B cell (primary cell): ENCODE measurements at regions not wholly inside any gene's neighbourhood (a gene's known extent, or its start where the extent isn't known, plus 50 kb on each side); places are given as distances from the start of the nearest gene placed in this dataset.

Experiments used
- ATAC-seq: fragments of 200-7000 bp; cut with Tn5 transposase; one replicate; pipeline ENCODE4 v1.10.0; 2021; ENCODE audit warnings: low read depth, mild to moderate bottlenecking, moderate number of reproducible peaks, moderate library complexity
- CTCF ChIA-PET: fragments of 350-600 bp; sonication (Branson Sonifier 250); formaldehyde crosslinking; loops from one replicate; lab custom pipeline; 2021; ENCODE audit warnings: antibody characterized with exemption, inconsistent platforms; lab: Charles Lee
- POLR2A ChIA-PET: fragments of 350-600 bp; sonication (Branson Sonifier 250); formaldehyde crosslinking; loops from one replicate; lab custom pipeline; 2021; ENCODE audit warnings: antibody characterized with exemption; lab: Charles Lee
- DNase-seq: peaks from one replicate; pipeline ENCODE4 v3.0.0; 2013
- H2AFZ ChIP-seq: 2 replicates; pipeline ENCODE4 v1.6.1; 2012; ENCODE audit warnings: mild to moderate bottlenecking, low read depth, low read length; ENCODE audit not compliant: insufficient read depth, poor library complexity, severe bottlenecking
- H3K27ac ChIP-seq, 2 donors: 1 replicate in 1 of 2; 2 replicates in 1 of 2; pipeline ENCODE4 v1.5.1; 2012 to 2013; ENCODE audit warnings: low read length in 2 of 2, mild to moderate bottlenecking in 2 of 2, moderate library complexity in 1 of 2
- H3K27me3 ChIP-seq, 4 experiments: fragments of 200-600 bp in 1 of 4; sonication (generic) in 1 of 4; replicated peaks in 1 of 4; 1 replicate in 2 of 4; 2 replicates in 2 of 4; pipeline versions ENCODE4 v1.6.1 to v1.7.0; 2013 to 2016; ENCODE audit warnings: low read length in 3 of 4, mild to moderate bottlenecking in 2 of 4, mixed read lengths in 1 of 4, moderate library complexity in 1 of 4; ENCODE audit not compliant: insufficient read depth in 4 of 4, control insufficient read depth in 3 of 4; ENCODE audit errors: control extremely low read depth in 1 of 4
- H3K36me3 ChIP-seq, 2 experiments: replicated peaks in 1 of 2; 1 replicate in 1 of 2; 2 replicates in 1 of 2; pipeline versions ENCODE4 v1.6.1 to v1.7.1; 2013; ENCODE audit warnings: low read length in 1 of 2; ENCODE audit not compliant: insufficient read depth in 2 of 2, control insufficient read depth in 1 of 2; ENCODE audit errors: control extremely low read depth in 1 of 2, extremely low read depth in 1 of 2
- H3K4me1 ChIP-seq, 2 donors: fragments of 200-600 bp in 1 of 2; sonication (generic) in 1 of 2; 1 replicate in 1 of 2; 2 replicates in 1 of 2; pipeline versions ENCODE4 v1.5.1 to v1.6.1; 2013 to 2017; ENCODE audit warnings: low read length in 2 of 2; ENCODE audit not compliant: control insufficient read depth in 2 of 2, insufficient read depth in 2 of 2
- H3K4me2 ChIP-seq: replicated peaks from 2 replicates; pipeline ENCODE3; 2012; ENCODE audit warnings: mild to moderate bottlenecking, low read depth, low read length; ENCODE audit not compliant: poor library complexity, severe bottlenecking
- H3K4me3 ChIP-seq, 5 experiments: fragments of 200-600 bp in 1 of 5; sonication (generic) in 1 of 5; 1 replicate in 3 of 5; 2 replicates in 2 of 5; pipeline versions ENCODE4 v1.5.1 to v1.7.0; 2011 to 2016; ENCODE audit warnings: low read length in 4 of 5, mild to moderate bottlenecking in 4 of 5, low read depth in 2 of 5, control low read depth in 1 of 5, moderate library complexity in 1 of 5; ENCODE audit not compliant: insufficient read depth in 1 of 5; ENCODE audit errors: control extremely low read depth in 1 of 5, extremely low read depth in 1 of 5
- H3K79me2 ChIP-seq: fragments of 200-600 bp; sonication (generic); one replicate; pipeline ENCODE4 v1.6.0; 2016; ENCODE audit warnings: low read length; ENCODE audit not compliant: control insufficient read depth, insufficient read depth
- H3K9ac ChIP-seq: fragments of 200-600 bp; sonication (generic); 2 replicates; pipeline ENCODE4 v1.6.1; 2017; ENCODE audit warnings: mild to moderate bottlenecking, low read length, moderate library complexity
- H3K9me3 ChIP-seq, 3 donors: one replicate each; pipeline versions ENCODE4 v1.6.1 to v1.7.1; 2013; ENCODE audit warnings: low read length in 2 of 3; ENCODE audit not compliant: control insufficient read depth in 2 of 3, insufficient read depth in 1 of 3; ENCODE audit errors: control extremely low read depth in 1 of 3
- H4K20me1 ChIP-seq: 2 replicates; pipeline ENCODE4 v1.6.0; 2012; ENCODE audit warnings: mild to moderate bottlenecking, low read length; ENCODE audit not compliant: insufficient read depth, control insufficient read depth, poor library complexity, severe bottlenecking
- H3K27ac Mint-ChIP-seq: one replicate; pipeline ENCODE4 v1.8.0; 2021; ENCODE audit warnings: mixed read lengths
- H3K27me3 Mint-ChIP-seq: one replicate; pipeline ENCODE4 v1.8.0; 2021; ENCODE audit warnings: mixed read lengths
- H3K4me1 Mint-ChIP-seq: one replicate; pipeline ENCODE4 v1.8.0; 2021; ENCODE audit warnings: mixed read lengths
- H3K4me3 Mint-ChIP-seq: one replicate; pipeline ENCODE4 v1.8.0; 2021; ENCODE audit warnings: mixed read lengths
- H3K9me3 Mint-ChIP-seq: one replicate; pipeline ENCODE4 v1.8.0; 2022; ENCODE audit warnings: mixed read lengths; ENCODE audit not compliant: insufficient read depth
- EZH2 ChIP-seq: IDR thresholded peaks from 2 replicates; pipeline ENCODE4 v1.6.1; 2012; ENCODE audit warnings: borderline replicate concordance, low read depth, mild to moderate bottlenecking, moderate library complexity, low read length; ENCODE audit not compliant: insufficient read depth, poor library complexity, severe bottlenecking
- WGBS: methylation state at CpG from one replicate; pipeline ENCODE4 v1.1.5; 2013; ENCODE audit warnings: missing lambda C conversion rate; ENCODE audit not compliant: insufficient coverage; 5-methylcytosine and 5-hydroxymethylcytosine counted together
- intact Hi-C: fragments of 100-400 bp; cut with micrococcal nuclease; formaldehyde crosslinking; loops from one replicate; pipeline ENCODE4 v1.10.0; 2022
- TF ChIP-seq, protein P1 (sequence below): fragments of 200-600 bp; IDR thresholded peaks from one replicate; pipeline ENCODE4 v1.8.0; 2022; ENCODE audit warnings: antibody characterized with exemption, mild to moderate bottlenecking

DNA sequence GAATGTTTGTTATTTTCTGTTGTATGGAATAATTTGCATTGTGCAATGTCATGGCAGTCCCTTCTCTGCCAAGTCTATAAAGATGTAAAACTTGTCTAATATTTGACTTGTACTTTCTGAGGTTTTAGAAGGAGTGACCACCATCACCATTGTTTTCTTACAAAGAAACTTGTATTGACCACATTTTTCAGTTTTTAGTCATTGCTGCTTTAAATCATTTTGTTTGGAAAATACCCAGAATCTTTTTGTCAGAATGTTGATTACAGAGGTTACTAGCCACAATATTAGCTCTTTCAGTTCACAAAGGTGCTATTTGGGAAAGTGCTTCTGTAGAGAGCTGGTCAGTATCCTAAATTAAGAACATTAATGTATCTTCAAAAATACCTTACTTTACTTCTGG is 532.4 kb upstream of the GBE1 start:
- Histone ChIP-seq H3K27ac (no peak overlapping the region), H3K27me3 (no peaks in the 10 kb centered on the region), H4K20me1 (no peaks in the 10 kb centered on the region), H3K79me2 (no peaks in the 10 kb centered on the region), H2AFZ (no peak overlapping the region), H3K4me2 (no peak overlapping the region), H3K9ac (no peak overlapping the region), H3K36me3 (no peaks in the 10 kb centered on the region), H3K4me1 (no peaks in the 10 kb centered on the region), H3K4me3 (no peak overlapping the region), H3K9me3 (peaks cover 0 to 4% (median 0%) of the 10 kb centered on the region in 3 donors)
- Mint-ChIP-seq H3K4me1 (no peaks in the 10 kb centered on the region), H3K27me3 (no peaks in the 10 kb centered on the region), H3K9me3 (peaks cover 2% of the 10 kb centered on the region), H3K27ac (no peak overlapping the region), H3K4me3 (no peak overlapping the region)
- no peak for DNase-seq
- TF ChIP-seq, protein P1, sequence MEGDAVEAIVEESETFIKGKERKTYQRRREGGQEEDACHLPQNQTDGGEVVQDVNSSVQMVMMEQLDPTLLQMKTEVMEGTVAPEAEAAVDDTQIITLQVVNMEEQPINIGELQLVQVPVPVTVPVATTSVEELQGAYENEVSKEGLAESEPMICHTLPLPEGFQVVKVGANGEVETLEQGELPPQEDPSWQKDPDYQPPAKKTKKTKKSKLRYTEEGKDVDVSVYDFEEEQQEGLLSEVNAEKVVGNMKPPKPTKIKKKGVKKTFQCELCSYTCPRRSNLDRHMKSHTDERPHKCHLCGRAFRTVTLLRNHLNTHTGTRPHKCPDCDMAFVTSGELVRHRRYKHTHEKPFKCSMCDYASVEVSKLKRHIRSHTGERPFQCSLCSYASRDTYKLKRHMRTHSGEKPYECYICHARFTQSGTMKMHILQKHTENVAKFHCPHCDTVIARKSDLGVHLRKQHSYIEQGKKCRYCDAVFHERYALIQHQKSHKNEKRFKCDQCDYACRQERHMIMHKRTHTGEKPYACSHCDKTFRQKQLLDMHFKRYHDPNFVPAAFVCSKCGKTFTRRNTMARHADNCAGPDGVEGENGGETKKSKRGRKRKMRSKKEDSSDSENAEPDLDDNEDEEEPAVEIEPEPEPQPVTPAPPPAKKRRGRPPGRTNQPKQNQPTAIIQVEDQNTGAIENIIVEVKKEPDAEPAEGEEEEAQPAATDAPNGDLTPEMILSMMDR = no peak
- TF ChIP-seq EZH2 = no peak
- no peak for ATAC-seq
- intact Hi-C loops = no loop called here
- CTCF ChIA-PET = no interaction called here
- POLR2A ChIA-PET = no interaction called here

DNA sequence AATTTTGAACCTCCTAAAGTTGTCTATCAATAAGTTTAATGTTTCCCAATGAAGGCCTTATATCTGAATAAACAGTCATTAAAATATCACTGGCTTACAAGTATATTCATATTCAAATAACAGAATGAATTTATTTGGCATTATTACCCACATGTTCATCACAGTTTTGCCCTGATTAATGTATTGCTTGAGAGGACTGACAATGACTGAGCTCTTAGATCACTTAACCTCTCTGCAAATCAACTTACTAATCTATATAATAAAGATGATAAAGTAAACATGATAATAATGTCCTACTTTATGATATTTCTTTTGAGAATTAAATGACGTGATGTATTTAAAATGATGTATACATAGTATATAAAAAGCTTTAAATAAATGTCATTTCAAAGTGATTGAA is 532.0 kb upstream of the GBE1 start:
- WGBS = no CpG with 5 or more reads among the region's 1 CpG
- no peak for ATAC-seq
- H3K27me3 Mint-ChIP-seq = no peaks in the 10 kb centered on the region
- no peak overlapping the region for H3K9ac ChIP-seq
- peaks cover 5% of the 10 kb centered on the region for H3K9me3 Mint-ChIP-seq
- no peaks in the 10 kb centered on the region for H3K36me3 ChIP-seq
- H3K4me1 Mint-ChIP-seq = no peaks in the 10 kb centered on the region
- H3K27ac ChIP-seq = no peak overlapping the region
- TF ChIP-seq, protein P1 = no peak
- no peak for TF ChIP-seq EZH2
- ChIA-PET POLR2A (no interaction called here), CTCF (no interaction called here)
- no peaks in the 10 kb centered on the region for H3K27me3 ChIP-seq
- no peaks in the 10 kb centered on the region for H4K20me1 ChIP-seq
- no peak overlapping the region for H2AFZ ChIP-seq
- H3K4me3 ChIP-seq = no peak overlapping the region
- intact Hi-C loops = no loop called here
- no peak for DNase-seq
- H3K4me2 ChIP-seq = no peak overlapping the region
- no peaks in the 10 kb centered on the region for H3K79me2 ChIP-seq
- H3K27ac Mint-ChIP-seq = no peak overlapping the region
- H3K4me1 ChIP-seq = no peaks in the 10 kb centered on the region
- H3K9me3 ChIP-seq = peaks cover 0 to 4% (median 0%) of the 10 kb centered on the region in 3 donors
- H3K4me3 Mint-ChIP-seq = no peak overlapping the region
